ENCODE measurements at regions not wholly inside any gene's neighbourhood (a gene's known extent, or its start where the extent isn't known, plus 50 kb on each side); places are given as distances from the start of the nearest gene placed in this dataset.

- Histone ChIP-seq H3K9ac (replicated peaks; ENCODE audit: extremely low read depth, insufficient read depth, low read length) (no peak overlapping the region), H3K27me3 (ENCODE audit: control insufficient read depth in 2 of 2, insufficient read depth in 2 of 2, low read length in 2 of 2) (no peaks in the 10 kb centered on the region), H3K27ac (ENCODE audit: insufficient read depth, low read depth, low read length) (no peak overlapping the region), H3K9me1 (replicated peaks; ENCODE audit: control insufficient read depth, extremely low read depth, insufficient read depth, low read length) (no peaks in the 10 kb centered on the region), H2AFZ (ENCODE audit: low read depth, low read length) (no peak overlapping the region), H4K20me1 (replicated peaks; ENCODE audit: control insufficient read depth, extremely low read depth, insufficient read depth, low read length) (no peaks in the 10 kb centered on the region), H3K9me3 (replicated peaks; ENCODE audit: control insufficient read depth, insufficient read depth, low read length) (no peaks in the 10 kb centered on the region), H3K36me3 (ENCODE audit: control insufficient read depth in 2 of 2, extremely low read depth in 1 of 2, insufficient read depth in 2 of 2, low read length in 2 of 2) (peaks cover 3 to 11% of the 10 kb centered on the region in 2 experiments), H3K79me2 (ENCODE audit: control insufficient read depth, insufficient read depth, low read length) (peaks cover 66% of the 10 kb centered on the region), H3K4me2 (ENCODE audit: insufficient read depth, low read length) (no peak overlapping the region), H3K4me1 (ENCODE audit: control insufficient read depth, extremely low read depth, insufficient read depth, low read length) (peaks cover 22% of the 10 kb centered on the region), H3K4me3 (replicated peaks in 1 of 3; ENCODE audit: insufficient read depth in 1 of 3, low read depth in 1 of 3, low read length in 3 of 3) (no peak overlapping the region)
- ChIA-PET CTCF (interaction anchor here (0.8 to 4.6 kb wide), 10 partner anchors 17 to 120 kb away, joined by 3 to 38 read pairs (median 5); no protein-coding TSS in a partner anchor), POLR2A (no interaction called here)
- dilution Hi-C loops (cut with MboI; ENCODE audit: extremely low pct_ligation_motif_present, low sequenced_read_pairs): no loop called here
- FAIRE-seq: peak; percentile 42
- BruUV-seq (replicated peaks): no TSS peak
- no peak for DNase-seq (ENCODE audit: low read depth, low spot score)
- no peak for TF ChIP-seq POLR2AphosphoS5 (IDR thresholded peaks at IDR 0.05; ENCODE audit: insufficient read depth, low read depth, low read length)
- no peak for TF ChIP-seq MAX (IDR thresholded peaks at IDR 0.05; ENCODE audit: insufficient read depth, insufficient read length)
- no peak for TF ChIP-seq EZH2 (IDR thresholded peaks at IDR 0.05; ENCODE audit: borderline replicate concordance, low read depth, low read length, severe bottlenecking)
- intact Hi-C loops (cut with micrococcal nuclease): no loop called here
These were observed 54.8 kb downstream of the ZBTB38 start for GRCh38 chr3:141422961-141423582.

GRCh38 chr3:141425523-141426233, 57.4 kb downstream of the ZBTB38 start:
- no peak overlapping the region for H3K4me3 ChIP-seq (replicated peaks in 1 of 3; ENCODE audit: insufficient read depth in 1 of 3, low read depth in 1 of 3, low read length in 3 of 3)
- H3K9me3 ChIP-seq (replicated peaks; ENCODE audit: control insufficient read depth, insufficient read depth, low read length): no peaks in the 10 kb centered on the region
- H3K9ac ChIP-seq (replicated peaks; ENCODE audit: extremely low read depth, insufficient read depth, low read length): no peak overlapping the region
- H2AFZ ChIP-seq (ENCODE audit: low read depth, low read length): no peak overlapping the region
- POLR2A ChIA-PET: interaction anchor here (1.1 kb wide), 1 partner anchor 25 kb away, joined by 3 read pairs; no protein-coding TSS in a partner anchor
- no peak for DNase-seq (ENCODE audit: low read depth, low spot score)
- peaks cover 13 to 23% of the 10 kb centered on the region in 2 experiments for H3K36me3 ChIP-seq (ENCODE audit: control insufficient read depth in 2 of 2, extremely low read depth in 1 of 2, insufficient read depth in 2 of 2, low read length in 2 of 2)
- TF ChIP-seq POLR2A (IDR thresholded peaks at IDR 0.05; ENCODE audit: low read depth, low read length): no peak
- no peak for TF ChIP-seq POLR2AphosphoS5 (IDR thresholded peaks at IDR 0.05; ENCODE audit: insufficient read depth, low read depth, low read length)
- TF ChIP-seq FOS (IDR thresholded peaks at IDR 0.05; ENCODE audit: borderline replicate concordance, insufficient read depth, low read length): no peak
- TF ChIP-seq GATA2 (IDR thresholded peaks at IDR 0.05; ENCODE audit: insufficient read depth, insufficient read length, low read depth, low read length): no peak
- TF ChIP-seq CTCF (IDR thresholded peaks at IDR 0.05; ENCODE audit: extremely low read depth in 1 of 2, insufficient read depth in 1 of 2, low read depth in 1 of 2, low read length in 2 of 2): no peak
- no peak for TF ChIP-seq MYC (IDR thresholded peaks at IDR 0.05; ENCODE audit: low read depth, low read length)
- no peak for TF ChIP-seq EZH2 (IDR thresholded peaks at IDR 0.05; ENCODE audit: borderline replicate concordance, low read depth, low read length, severe bottlenecking)
- no peak for TF ChIP-seq MAX (IDR thresholded peaks at IDR 0.05; ENCODE audit: insufficient read depth, insufficient read length)
- TF ChIP-seq JUN (IDR thresholded peaks at IDR 0.05; ENCODE audit: borderline replicate concordance, insufficient read depth, insufficient read length, low read depth): no peak
- peaks cover 16% of the 10 kb centered on the region for H3K4me1 ChIP-seq (ENCODE audit: control insufficient read depth, extremely low read depth, insufficient read depth, low read length)
- FAIRE-seq: peak; percentile 15
- H4K20me1 ChIP-seq (replicated peaks; ENCODE audit: control insufficient read depth, extremely low read depth, insufficient read depth, low read length): no peaks in the 10 kb centered on the region
- CTCF ChIA-PET: interaction anchor here (0.9 to 4.6 kb wide), 16 partner anchors 8 to 117 kb away, joined by 3 to 38 read pairs (median 4); no protein-coding TSS in a partner anchor
- no TSS peak for BruUV-seq (replicated peaks)
- H3K4me2 ChIP-seq (ENCODE audit: insufficient read depth, low read length): no peak overlapping the region
- H3K27me3 ChIP-seq (ENCODE audit: control insufficient read depth in 2 of 2, insufficient read depth in 2 of 2, low read length in 2 of 2): no peaks in the 10 kb centered on the region
- peaks cover 72% of the 10 kb centered on the region for H3K79me2 ChIP-seq (ENCODE audit: control insufficient read depth, insufficient read depth, low read length)
- dilution Hi-C loops (cut with MboI; ENCODE audit: extremely low pct_ligation_motif_present, low sequenced_read_pairs): no loop called here
- peak overlapping the region; percentile 44 for H3K27ac ChIP-seq (ENCODE audit: insufficient read depth, low read depth, low read length)
- intact Hi-C loops (cut with micrococcal nuclease): loop anchor here (1.0 kb wide), 2 partner anchors 13 to 64 kb away; no protein-coding TSS in a partner anchor
- no peaks in the 10 kb centered on the region for H3K9me1 ChIP-seq (replicated peaks; ENCODE audit: control insufficient read depth, extremely low read depth, insufficient read depth, low read length)

Data from endothelial cell of umbilical vein (primary cell).